ENCODE measurements at regions not wholly inside any gene's neighbourhood (a gene's known extent, or its start where the extent isn't known, plus 50 kb on each side); places are given as distances from the start of the nearest gene placed in this dataset.

- Histone ChIP-seq H2BK12ac (ENCODE audit: low read depth, low read length) (no peak overlapping the region), H4K5ac (ENCODE audit: insufficient read length, low read depth, low read length) (no peak overlapping the region), H3K4me2 (ENCODE audit: insufficient read depth in 1 of 2, low read depth in 2 of 2, low read length in 2 of 2) (no peak overlapping the region), H3K18ac (ENCODE audit: extremely low read depth, low read length) (no peak overlapping the region), H2BK20ac (ENCODE audit: low read length) (no peak overlapping the region), H3K14ac (ENCODE audit: insufficient read length) (no peak overlapping the region), H4K91ac (replicated peaks; ENCODE audit: insufficient read length, low read length) (no peak overlapping the region), H4K20me1 (replicated peaks in 1 of 2; ENCODE audit: control insufficient read depth in 1 of 2, insufficient read depth in 2 of 2, low read length in 2 of 2) (no peaks in the 10 kb centered on the region), H3K9me3 (ENCODE audit: insufficient read depth in 2 of 2, low read depth in 1 of 2, low read length in 1 of 2) (no peaks in the 10 kb centered on the region), H3K27me3 (replicated peaks in 1 of 4; ENCODE audit: control insufficient read depth in 3 of 4, extremely low read depth in 1 of 4, insufficient read depth in 3 of 4, low read length in 3 of 4) (no peaks in the 10 kb centered on the region), H3K56ac (replicated peaks; ENCODE audit: insufficient read length, low read depth, low read length) (no peak overlapping the region), H3K27ac (ENCODE audit: low read depth, low read length) (no peak overlapping the region), H3K23me2 (ENCODE audit: low read depth, low read length) (no peaks in the 10 kb centered on the region), H2BK120ac (replicated peaks; ENCODE audit: low read depth, low read length) (no peak overlapping the region), H2AK5ac (ENCODE audit: low read depth, low read length) (no peak overlapping the region), H4K8ac (ENCODE audit: extremely low read depth, insufficient read depth, low read length) (no peak overlapping the region), H3K9ac (replicated peaks in 1 of 4; ENCODE audit: extremely low read depth in 1 of 4, low read depth in 3 of 4, low read length in 3 of 4) (no peak overlapping the region), H3K4me1 (replicated peaks in 1 of 4; ENCODE audit: control insufficient read depth in 3 of 4, insufficient read depth in 4 of 4, low read length in 3 of 4) (no peaks in the 10 kb centered on the region; a peak in 1 of 7 replicates), H3K4ac (replicated peaks; ENCODE audit: insufficient read length, low read depth, low read length) (no peak overlapping the region), H2BK15ac (ENCODE audit: low read length) (no peak overlapping the region), H3K36me3 (ENCODE audit: control insufficient read depth in 2 of 4, insufficient read depth in 4 of 4, low read length in 3 of 4) (no peaks in the 10 kb centered on the region), H2BK5ac (ENCODE audit: low read depth, low read length) (no peak overlapping the region), H3K4me3 (ENCODE audit: extremely low read depth in 1 of 4, insufficient read depth in 2 of 4, low read depth in 3 of 4, low read length in 4 of 4) (no peak overlapping the region), H2AFZ (ENCODE audit: low read length) (no peak overlapping the region), H3K79me1 (ENCODE audit: low read depth, low read length) (no peaks in the 10 kb centered on the region), H3K23ac (ENCODE audit: insufficient read length) (no peak overlapping the region), H3K79me2 (ENCODE audit: control insufficient read depth in 1 of 2, insufficient read depth in 2 of 2, low read length in 2 of 2) (no peaks in the 10 kb centered on the region)
- WGBS, 2 experiments (ENCODE audit: extremely low coverage in 1 of 2, insufficient coverage in 1 of 2, insufficient read length in 1 of 2, insufficient replicate concordance in 2 of 2, low coverage in 1 of 2, low lambda C conversion rate in 2 of 2, missing lambda C conversion rate in 1 of 2): 41% methylated on average over 3 of the region's 3 CpGs; no CpG with 5 or more reads in 1 of the 2 experiments
- DNase-seq (ENCODE audit: low read depth in 1 of 2, low spot score in 2 of 2) (no peak), FAIRE-seq (peak; percentile 82)
- CTCF ChIA-PET (ENCODE audit: partially characterized antibody): interaction anchor here (0.7 to 4.5 kb wide), 35 partner anchors 9 to 331 kb away, joined by 3 to 72 read pairs (median 4); no protein-coding TSS in a partner anchor
- peak; percentile 36 to 47; a peak in 3 of 4 replicates for TF ChIP-seq RAD21 (IDR thresholded peaks at IDR 0.05 in 1 of 2, conservative IDR thresholded peaks at IDR 0.05 in 1 of 2; ENCODE audit: low read depth in 2 of 2, low read length in 2 of 2)
- TF ChIP-seq CTCF (IDR thresholded peaks at IDR 0.05; ENCODE audit: control extremely low read depth in 1 of 3, insufficient read depth in 1 of 3, low read depth in 1 of 3, low read length in 3 of 3): peak; percentile 20 to 60 (median 32); a peak in 3 of 4 replicates
- TF ChIP-seq FOSL1 (IDR thresholded peaks at IDR 0.05; ENCODE audit: insufficient read depth, low read depth, low read length): no peak
- POLR2A ChIA-PET (ENCODE audit: partially characterized antibody): interaction anchor here (0.7 kb wide), 1 partner anchor 9 kb away, joined by 3 read pairs; no protein-coding TSS in a partner anchor
Observed at GRCh38 chr6:79762370-79762769, 131.2 kb downstream of the SH3BGRL2 start.

Data from H1 (cell line).